SW480 (cell line): ENCODE measurements at regions not wholly inside any gene's neighbourhood (a gene's known extent, or its start where the extent isn't known, plus 50 kb on each side); places are given as distances from the start of the nearest gene placed in this dataset.

Experiments
- DNase-seq: peaks from one replicate; pipeline ENCODE4 v3.0.0-alpha.2; 2016; ENCODE audit warnings: low spot score

GRCh38 chr2:43086451-43087221 is 139.8 kb downstream of the ZFP36L2 start:
- peak; percentile 71 for DNase-seq

DNA sequence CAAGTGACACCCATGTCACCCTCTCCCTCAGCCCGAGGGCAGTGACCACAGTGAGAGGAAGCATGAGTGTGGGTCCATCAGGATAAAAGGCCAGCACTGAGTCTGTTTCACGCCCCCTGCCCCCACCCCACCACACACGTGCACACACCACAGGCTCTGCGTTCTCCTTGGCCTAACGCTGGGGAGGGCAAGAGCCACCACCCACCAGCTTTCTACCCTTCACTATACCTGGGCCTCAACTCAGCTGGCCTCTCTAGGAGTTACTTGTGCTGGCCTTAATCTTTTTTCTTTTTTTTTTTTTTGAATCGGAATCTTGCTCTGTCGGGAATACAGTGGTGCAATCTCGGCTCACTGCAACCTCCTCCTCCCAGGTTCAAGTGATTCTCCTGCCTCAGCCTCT is 140.5 kb downstream of the ZFP36L2 start:
- no peak for DNase-seq

- no peak for DNase-seq
These were observed 140.9 kb downstream of the ZFP36L2 start for GRCh38 chr2:43085505-43085904.

DNA sequence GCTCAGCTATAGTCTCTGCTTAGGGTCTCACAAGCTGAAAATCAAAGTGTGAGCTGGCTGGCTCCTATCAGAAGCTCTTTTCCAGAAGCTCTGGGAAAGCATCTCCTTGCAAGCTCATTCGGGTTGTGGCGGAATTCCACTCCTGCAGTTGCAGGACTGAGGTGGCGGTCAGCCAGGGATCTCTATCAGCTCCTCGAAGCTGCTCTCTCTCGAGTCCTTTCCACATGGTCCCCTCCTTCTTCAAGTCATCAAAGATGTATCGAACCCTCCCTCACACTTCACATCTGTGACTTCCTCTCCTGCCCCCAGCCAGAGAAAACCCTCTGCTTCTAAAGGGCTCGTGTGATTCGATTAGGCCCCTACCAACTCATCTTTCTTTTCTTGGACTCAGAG is 141.7 kb downstream of the ZFP36L2 start:
- no peak for DNase-seq

DNA sequence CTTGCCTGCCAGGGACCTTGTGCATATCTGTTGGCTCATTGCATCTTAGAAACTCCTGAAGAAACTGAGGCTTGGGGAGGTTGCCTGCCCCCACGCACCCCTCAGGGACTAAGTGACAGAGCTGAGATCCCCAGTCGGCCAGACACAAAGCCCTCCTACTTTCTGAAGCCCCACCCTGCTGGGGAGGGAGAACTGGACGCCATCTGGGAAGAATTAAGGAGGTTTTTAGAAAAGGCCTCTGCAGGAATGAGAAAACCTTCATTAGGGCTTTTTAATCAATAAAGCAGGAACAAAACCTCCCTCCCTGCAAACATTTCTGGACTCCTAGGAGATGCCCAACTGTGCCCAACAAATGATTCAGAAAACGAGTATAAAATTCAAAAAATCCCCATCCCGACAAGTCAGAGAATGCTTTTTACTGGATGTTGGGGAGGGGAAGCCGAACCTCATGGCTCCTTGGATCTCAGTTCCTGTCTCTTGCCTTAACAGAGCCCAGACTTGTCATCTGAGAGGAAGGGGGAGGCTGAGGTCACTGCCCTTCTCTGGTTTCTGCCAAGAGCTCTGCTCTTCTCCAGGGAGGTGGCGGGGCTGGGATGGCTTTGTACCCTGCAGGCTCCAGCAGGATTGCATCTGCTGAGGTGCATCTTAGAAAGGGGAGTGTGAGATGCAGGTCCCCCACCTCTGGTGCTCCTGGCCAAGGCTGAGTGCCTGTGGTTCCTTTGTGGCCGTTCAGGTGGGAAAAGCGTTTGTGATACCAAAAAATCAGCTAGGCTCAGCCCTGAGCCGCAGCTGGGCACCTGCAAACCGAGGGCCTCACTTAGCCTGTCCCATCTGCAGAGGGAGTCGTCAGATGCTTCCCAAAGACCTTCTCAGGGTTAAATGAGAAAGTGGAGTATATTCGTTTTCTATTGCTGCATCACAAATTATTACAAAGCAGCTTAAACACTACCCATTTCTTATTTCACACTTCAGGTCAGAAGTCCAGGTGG is 142.4 kb downstream of the ZFP36L2 start:
- DNase-seq, result no peak

GRCh38 chr2:43082903-43083677 is 143.3 kb downstream of the ZFP36L2 start:
- DNase-seq, result no peak

DNA sequence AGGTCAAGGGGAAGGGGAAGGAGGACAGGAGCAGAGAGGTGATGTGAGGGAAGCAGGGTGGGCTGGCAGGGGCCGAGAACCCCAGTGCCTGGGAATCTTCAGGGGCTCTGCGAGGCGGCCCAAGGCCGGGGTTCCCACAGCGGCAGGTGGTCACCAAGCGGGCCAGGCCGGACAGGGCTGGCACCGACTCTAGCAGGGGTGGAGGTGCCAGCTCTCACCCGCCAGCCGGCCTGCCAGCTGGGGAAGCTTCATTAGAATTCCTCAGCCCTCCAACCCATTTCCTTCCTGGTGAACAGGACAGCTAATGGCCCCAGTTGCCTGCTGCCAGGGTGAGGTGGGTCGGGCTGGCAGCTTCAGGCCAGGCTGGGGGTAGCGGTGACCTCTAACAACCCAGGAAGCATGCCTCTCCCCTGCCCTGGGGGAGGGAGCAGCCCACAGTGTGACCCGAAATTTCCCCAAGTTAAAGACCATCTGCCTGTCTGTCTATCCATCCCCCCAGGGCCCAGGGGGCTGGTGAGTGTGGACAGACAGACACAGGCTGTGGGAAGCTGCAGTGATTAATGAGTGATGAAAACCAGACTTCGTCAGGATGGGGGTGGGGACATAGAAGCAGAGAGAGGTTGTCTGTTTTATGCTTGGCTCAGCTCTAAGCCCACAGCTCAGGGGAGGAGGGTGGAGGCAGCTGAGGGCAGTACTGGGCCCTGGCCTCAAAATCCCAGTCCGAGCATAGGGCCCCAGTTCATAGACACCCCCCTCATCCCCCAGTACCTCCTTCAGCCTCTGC is 144.1 kb downstream of the ZFP36L2 start:
- DNase-seq, result no peak

- DNase-seq, result no peak
These were observed 145.2 kb downstream of the ZFP36L2 start for GRCh38 chr2:43081131-43081765.

GRCh38 chr2:43080571-43081021 is 145.8 kb downstream of the ZFP36L2 start:
- no peak for DNase-seq

- DNase-seq, result no peak
These were observed 147.3 kb downstream of the ZFP36L2 start for GRCh38 chr2:43078781-43079755.

- DNase-seq, result no peak
These were observed 148.1 kb downstream of the ZFP36L2 start for GRCh38 chr2:43078301-43078700.

DNA sequence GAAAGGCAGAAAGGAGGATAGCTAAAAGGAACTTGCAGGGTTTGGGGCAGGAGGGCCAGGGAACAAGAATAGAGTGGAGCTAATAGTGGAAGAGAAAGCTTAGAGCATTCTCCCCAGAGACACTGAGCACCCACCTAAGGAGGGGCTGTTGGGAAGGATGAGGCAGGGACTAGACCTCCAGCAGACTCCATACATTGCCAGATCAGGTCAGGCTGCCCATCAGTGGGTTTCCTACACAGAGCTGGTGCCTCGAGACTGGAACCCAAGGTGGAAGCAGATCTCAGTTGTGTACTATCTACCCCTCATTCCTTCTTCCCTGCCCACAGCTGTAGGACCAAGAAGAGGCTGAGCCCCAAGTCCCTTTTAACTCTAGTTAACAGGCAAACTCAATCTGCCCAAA is 148.5 kb downstream of the ZFP36L2 start:
- no peak for DNase-seq

DNA sequence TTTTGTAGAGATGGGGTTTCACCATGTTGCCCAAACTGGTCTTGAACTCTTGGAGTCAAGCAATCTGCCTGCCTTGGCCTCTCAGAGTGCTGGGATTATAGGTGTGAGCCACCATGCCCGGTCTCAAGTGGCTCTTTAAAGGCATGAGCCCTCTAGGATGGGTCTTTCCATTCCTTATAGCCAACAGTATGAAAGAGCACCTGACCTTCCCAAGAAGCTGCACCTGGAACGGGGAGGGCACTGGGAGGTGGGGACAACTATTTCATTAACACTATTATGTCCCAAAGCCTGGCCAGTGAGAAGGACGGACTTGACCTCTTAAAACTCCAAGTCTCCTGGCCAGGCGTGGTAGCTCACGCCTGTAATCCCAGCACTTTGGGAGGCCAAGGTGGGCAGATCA is 149.7 kb downstream of the ZFP36L2 start:
- DNase-seq, result no peak

GRCh38 chr2:43075811-43076585 is 150.4 kb downstream of the ZFP36L2 start:
- DNase-seq, result no peak

DNA sequence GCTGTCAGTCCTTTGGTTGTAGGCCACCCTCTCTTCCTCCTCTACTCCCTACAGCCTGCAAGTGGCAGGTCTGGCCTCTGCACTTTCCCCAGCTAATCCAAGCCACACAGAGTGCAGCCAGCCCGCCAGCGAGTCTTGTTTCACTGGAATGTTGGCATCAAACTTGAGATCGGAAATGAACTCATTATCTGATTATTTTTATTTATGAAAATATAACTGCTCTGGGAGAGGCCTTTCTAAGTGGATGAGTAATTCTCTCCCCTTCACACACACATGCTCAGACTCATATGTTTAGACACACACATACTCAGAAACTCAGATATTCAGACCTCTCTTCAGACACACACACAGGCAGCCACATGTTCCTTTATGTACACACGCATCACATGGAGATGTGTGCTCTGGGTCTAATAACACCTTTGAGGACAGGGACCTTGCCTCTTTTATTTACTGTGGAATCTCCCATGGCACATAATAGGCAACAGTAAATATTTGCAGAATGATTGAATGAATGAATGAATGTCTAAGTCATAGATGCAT is 151.3 kb downstream of the ZFP36L2 start:
- DNase-seq, result peak; percentile 20

GRCh38 chr2:43074592-43075053 is 151.8 kb downstream of the ZFP36L2 start:
- no peak for DNase-seq

DNA sequence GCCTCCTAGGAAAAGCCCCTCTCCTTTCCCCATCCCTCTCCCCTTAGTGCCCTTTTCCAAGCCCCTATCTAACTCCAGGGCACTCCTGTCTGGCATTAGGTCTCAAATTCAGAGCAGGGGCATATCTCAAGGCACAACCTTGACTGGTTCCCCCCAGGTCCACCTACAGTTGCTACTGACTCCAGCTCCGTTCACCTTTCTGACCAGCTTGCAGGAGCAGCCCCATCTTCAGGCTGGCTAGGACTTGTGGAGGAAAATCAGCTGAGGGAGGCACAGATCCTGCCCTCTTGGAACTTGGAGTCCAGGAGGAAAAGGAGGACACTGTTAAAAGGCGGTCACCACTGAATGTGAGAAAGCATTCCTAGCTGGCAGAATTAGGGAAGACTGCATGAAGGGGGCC is 152.4 kb downstream of the ZFP36L2 start:
- DNase-seq, result no peak

GRCh38 chr2:43073401-43073825 is 153.0 kb downstream of the ZFP36L2 start:
- no peak for DNase-seq
